22Rv1 (cell line): ENCODE measurements at regions not wholly inside any gene's neighbourhood (a gene's known extent, or its start where the extent isn't known, plus 50 kb on each side); places are given as distances from the start of the nearest gene placed in this dataset.
"Not testable (repeated sequence)": the region's sequence is repeated elsewhere in the genome, so short reads cannot be mapped to it uniquely, and the experiment has no call there.

Experiments
- H3K27ac ChIP-seq: fragments of 450-650 bp; 2 replicates; pipeline ENCODE4 v1.5.1; 2017
- ZFX ChIP-seq: fragments of 450-650 bp; IDR thresholded peaks from 2 replicates; pipeline ENCODE4 v1.6.1; 2017; ENCODE audit warnings: antibody characterized with exemption, borderline replicate concordance
- TF ChIP-seq, protein P1 (sequence below): fragments of 450-650 bp; IDR thresholded peaks from 2 replicates; pipeline ENCODE4 v1.5.1; 2017; ENCODE audit warnings: mild to moderate bottlenecking

DNA sequence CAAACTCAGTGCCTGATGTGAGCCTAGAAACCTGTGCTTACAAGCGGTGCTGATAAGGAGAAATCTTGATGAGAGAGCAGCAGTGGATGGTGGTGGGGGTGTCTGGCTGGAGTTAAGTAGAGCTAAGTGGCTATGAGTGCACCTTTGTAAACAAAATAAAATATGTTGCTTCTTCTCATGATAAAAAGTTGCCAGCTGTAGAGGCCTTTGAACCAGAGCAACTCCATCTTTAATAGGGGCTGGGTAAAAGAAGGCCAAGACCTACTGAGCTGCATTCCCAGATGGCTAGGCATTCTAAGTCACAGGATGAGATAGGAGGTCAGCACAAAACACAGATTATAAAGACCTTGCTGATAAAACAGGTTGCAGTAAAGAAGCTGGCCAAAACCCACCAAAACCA, 107.6 kb upstream of the FAM3C start:
- H3K27ac ChIP-seq: no peak overlapping the region
- no peak for TF ChIP-seq ZFX
- TF ChIP-seq, protein P1, sequence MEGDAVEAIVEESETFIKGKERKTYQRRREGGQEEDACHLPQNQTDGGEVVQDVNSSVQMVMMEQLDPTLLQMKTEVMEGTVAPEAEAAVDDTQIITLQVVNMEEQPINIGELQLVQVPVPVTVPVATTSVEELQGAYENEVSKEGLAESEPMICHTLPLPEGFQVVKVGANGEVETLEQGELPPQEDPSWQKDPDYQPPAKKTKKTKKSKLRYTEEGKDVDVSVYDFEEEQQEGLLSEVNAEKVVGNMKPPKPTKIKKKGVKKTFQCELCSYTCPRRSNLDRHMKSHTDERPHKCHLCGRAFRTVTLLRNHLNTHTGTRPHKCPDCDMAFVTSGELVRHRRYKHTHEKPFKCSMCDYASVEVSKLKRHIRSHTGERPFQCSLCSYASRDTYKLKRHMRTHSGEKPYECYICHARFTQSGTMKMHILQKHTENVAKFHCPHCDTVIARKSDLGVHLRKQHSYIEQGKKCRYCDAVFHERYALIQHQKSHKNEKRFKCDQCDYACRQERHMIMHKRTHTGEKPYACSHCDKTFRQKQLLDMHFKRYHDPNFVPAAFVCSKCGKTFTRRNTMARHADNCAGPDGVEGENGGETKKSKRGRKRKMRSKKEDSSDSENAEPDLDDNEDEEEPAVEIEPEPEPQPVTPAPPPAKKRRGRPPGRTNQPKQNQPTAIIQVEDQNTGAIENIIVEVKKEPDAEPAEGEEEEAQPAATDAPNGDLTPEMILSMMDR: no peak

DNA sequence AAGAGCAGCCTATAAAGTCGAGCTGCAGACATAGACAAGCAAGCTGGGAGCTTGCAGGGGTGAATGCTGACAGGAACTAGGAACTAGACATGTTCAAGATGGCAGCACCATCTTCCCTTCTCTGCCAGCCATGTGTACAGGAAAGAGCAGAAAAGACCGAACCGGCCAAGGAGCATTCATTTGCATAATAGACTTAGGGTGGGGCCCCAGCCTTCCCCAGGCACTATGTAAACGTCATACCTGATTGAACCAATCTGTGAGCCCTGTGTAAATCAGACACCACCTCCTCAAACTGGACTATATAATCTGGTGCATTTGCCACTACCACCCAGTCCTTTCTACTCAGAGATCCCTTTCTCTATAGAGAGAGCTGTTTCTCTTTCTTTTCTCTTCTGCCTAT, 106.9 kb upstream of the FAM3C start:
- H3K27ac ChIP-seq: no peak overlapping the region
- no peak for TF ChIP-seq ZFX
- TF ChIP-seq, protein P1: no peak

DNA sequence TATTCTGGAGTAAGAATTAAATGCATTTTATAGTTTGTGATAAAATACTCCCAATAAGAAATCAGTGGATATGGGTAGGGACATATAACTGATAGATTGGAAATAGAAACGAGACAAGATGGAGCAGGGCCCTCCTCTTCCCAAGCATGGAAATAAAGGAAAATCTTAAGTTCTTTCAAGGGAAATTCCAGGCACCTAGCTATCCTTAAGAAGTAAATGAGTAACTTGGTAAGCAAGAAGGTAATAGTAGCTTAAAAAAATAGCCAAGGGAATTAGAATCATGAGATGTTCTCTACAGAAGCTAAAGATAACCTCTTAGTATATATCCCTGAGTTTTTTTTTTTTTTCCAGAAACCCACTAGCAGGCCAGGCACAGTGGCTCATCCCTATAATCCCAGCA, 105.5 kb upstream of the FAM3C start:
- no peak for TF ChIP-seq ZFX
- TF ChIP-seq, protein P1: no peak
- no peak overlapping the region for H3K27ac ChIP-seq

DNA sequence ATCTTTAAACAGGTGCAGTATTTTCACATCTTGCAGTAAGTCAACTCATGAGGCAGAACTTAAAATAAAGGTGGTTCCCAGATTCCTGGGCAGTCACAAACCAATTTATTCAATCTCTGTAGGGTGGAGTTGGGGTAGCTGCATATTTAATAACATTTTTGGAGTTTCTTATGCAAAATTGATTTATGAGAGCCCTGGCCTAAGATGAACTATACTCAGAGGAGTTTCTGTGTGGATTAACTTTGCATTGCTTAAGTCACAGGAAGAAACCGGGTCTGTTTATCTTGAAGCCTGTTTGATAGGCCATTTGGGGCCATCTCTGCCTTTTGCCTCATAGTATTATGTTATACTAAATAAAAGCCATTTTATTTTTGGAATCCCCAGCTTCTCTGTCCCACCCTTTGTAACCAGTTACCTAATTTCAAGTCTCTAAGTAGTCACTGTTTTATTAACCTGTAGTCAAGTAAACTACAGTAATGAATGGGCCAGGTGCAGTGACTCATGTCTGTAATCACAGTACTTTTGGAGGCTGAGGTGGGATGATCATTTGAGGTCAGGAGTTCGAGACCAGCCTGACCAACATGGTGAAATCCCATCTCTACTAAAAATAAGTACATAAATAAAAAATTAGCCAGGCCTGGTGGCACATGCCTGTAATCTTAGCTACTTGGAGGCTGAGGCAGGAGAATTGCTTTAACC, 104.4 kb upstream of the FAM3C start:
- TF ChIP-seq ZFX: no peak
- TF ChIP-seq, protein P1: no peak
- no peak overlapping the region for H3K27ac ChIP-seq

DNA sequence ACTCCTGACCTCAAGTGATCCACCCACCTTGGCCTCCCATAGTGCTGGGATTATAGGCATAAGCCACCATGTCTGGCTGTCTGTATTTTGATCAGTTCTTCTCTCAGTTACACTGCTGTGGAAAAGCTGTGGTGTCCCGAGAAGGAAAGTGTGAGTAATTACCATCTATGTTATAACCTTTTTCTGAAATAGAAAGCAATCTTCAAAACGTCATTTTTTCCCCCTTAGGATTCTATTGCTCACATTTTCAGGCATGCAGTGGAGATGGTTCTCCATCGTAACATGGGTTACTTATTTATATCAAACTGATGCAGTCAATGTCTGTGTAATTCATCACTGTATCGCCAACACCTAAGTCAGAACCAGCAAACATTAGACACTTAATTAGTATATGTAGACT, 103.5 kb upstream of the FAM3C start:
- H3K27ac ChIP-seq: no peak overlapping the region
- no peak for TF ChIP-seq ZFX
- TF ChIP-seq, protein P1: no peak

DNA sequence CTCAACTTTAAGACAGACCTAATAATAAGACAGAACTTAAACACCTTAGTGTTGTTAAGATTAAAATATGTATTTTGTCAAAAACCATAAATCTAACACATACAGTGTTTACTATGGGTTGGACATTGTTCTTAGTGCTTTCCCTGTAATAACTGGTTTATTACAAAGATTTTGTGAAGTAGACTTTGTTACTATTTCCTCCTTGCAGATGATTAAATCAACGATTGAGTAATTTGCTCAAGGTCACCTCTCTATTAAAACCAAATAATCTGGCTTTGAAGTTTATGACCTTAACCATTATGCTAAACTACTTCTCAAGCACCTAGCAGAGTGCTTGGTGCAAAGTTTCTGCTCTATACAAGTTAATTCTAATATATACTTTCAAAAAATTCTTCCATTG, 102.7 kb upstream of the FAM3C start:
- H3K27ac ChIP-seq: no peak overlapping the region
- TF ChIP-seq, protein P1: no peak
- no peak for TF ChIP-seq ZFX

DNA sequence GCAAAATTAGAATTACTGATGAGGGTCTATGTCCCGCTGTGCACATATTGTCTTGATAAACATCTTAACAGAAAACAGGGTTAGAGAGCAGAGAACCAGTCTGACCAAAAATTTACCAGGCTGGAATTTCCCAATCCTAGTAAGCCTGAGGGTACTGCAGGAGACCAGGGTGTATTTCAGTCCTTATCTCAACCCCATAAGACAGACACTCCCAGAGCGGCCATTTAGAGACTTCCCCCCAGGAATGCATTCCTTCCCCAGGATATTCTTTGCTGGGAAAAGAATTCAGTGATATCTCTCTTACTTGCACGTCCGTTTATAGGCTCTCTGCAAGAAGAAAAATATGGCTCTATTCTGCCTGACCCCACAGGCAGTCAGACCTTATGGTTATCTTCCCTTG, 101.4 kb upstream of the FAM3C start:
- H3K27ac ChIP-seq: not testable (repeated sequence)

DNA sequence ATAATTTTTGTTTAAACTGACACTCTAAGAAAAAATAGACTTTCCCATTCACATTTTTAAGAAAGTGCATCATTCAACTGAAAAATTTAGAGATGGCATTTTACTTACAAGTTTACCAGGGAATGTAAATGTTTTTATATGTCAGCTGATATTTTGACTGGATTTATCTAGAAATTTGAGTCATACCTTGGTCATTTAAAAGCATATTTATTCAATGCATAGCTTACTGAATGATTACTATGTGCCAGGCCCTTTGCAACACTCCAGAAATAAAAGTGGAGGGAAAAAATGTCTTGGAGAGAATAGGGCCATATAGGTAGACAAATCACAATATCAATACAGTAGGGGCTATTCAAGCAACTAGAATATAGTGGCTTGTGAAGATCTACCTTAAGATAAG, 98.4 kb upstream of the FAM3C start:
- no peak overlapping the region for H3K27ac ChIP-seq
- no peak for TF ChIP-seq ZFX
